GM12875 (cell line): ENCODE measurements at regions not wholly inside any gene's neighbourhood (a gene's known extent, or its start where the extent isn't known, plus 50 kb on each side); places are given as distances from the start of the nearest gene placed in this dataset.

ENCODE experiments used
- H3K4me3 ChIP-seq: one replicate; pipeline ENCODE4 v1.5.1; 2011; ENCODE audit warnings: low read depth, low read length, control low read depth
- CTCF ChIP-seq: IDR thresholded peaks from 2 replicates; pipeline ENCODE4 v1.5.1; 2011; ENCODE audit warnings: low read depth, mild to moderate bottlenecking, control low read depth, inconsistent platforms, low read length, moderate library complexity, borderline replicate concordance; ENCODE audit not compliant: insufficient read depth

- no peak overlapping the region for H3K4me3 ChIP-seq
- no peak for TF ChIP-seq CTCF
Measured at GRCh38 chr3:175898194-175898593, 1039.1 kb downstream of the NAALADL2 start.

- no peak overlapping the region for H3K4me3 ChIP-seq
- TF ChIP-seq CTCF = no peak
Measured at GRCh38 chr3:175896655-175897054, 1037.5 kb downstream of the NAALADL2 start.

- no peak overlapping the region for H3K4me3 ChIP-seq
- TF ChIP-seq CTCF = no peak
Measured at GRCh38 chr3:175895731-175896130, 1036.6 kb downstream of the NAALADL2 start.

- no peak overlapping the region for H3K4me3 ChIP-seq
- TF ChIP-seq CTCF = no peak
Measured at GRCh38 chr3:175893566-175893965, 1034.4 kb downstream of the NAALADL2 start.

DNA sequence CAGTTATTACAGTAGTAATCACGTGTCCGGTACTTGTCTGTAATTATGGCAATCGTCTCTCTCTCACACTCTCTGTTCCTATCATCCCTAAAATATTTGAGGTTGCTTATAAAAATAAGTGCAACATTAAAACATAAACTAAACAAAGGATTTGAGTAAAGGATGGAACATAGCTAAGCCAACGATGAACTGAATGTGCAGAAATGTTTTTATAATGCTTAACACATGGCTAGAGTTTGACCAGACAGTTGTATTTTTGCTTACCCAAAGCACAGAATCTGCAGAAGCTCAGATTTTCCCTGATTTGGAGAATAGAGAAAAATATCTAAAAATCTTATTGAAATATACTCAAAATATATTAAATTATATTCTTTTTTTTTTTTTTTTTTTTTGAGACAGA, 1030.9 kb downstream of the NAALADL2 start:
- TF ChIP-seq CTCF = no peak
- H3K4me3 ChIP-seq = no peak overlapping the region

- no peak overlapping the region for H3K4me3 ChIP-seq
- no peak for TF ChIP-seq CTCF
Measured at GRCh38 chr3:175885231-175885766, 1026.2 kb downstream of the NAALADL2 start.

DNA sequence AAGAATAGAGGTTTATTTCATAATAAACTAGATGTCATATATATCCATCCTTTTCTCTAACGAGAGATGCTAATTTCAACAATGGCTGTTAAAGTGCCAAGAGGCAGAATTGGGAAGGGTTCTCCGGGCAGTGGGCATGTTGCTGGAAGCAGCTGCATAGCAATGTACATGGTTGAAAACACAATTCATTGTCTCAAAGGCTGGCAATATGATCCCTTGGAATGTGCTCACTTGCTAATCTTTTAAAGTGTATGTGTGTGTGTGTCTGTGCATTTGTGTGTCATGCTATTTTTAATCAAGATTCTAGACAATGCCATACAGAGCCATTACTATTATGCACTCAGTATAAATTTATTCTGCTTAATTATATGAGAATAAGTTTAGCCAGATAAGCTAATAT, 1020.3 kb downstream of the NAALADL2 start:
- TF ChIP-seq CTCF = no peak
- no peak overlapping the region for H3K4me3 ChIP-seq
